NB4 (cell line): ENCODE measurements at regions not wholly inside any gene's neighbourhood (a gene's known extent, or its start where the extent isn't known, plus 50 kb on each side); places are given as distances from the start of the nearest gene placed in this dataset.

Experiments used
- POLR2A ChIP-seq: IDR thresholded peaks from 2 replicates; pipeline ENCODE4 v1.6.1; 2011; ENCODE audit warnings: mild to moderate bottlenecking; ENCODE audit not compliant: insufficient read length; ENCODE audit errors: extremely low read depth
- TF ChIP-seq, protein P1 (sequence below): IDR thresholded peaks from one replicate; pipeline ENCODE4 v1.5.1; 2012; ENCODE audit warnings: low read depth, low read length

DNA sequence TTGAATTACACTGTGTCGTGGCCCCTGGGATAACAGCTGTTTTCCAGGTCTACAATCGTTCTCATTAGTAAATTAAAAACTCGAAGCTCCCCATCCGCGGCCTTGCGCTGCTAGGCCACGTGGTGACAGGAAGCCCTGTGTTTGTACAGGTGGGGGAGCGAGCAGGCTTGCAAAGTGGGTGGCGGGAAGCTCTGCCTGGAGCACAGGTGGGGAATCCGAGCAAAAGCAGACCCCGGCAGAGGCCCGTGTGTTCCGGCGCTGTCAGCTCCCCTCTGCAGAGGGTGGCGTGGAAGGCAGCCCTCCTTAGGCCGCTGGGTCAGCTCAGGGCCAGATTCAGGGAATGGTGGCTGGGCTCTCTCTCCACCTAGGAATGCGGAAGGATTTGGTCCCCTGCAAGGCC, 59.5 kb upstream of the ERCC6L2 start:
- TF ChIP-seq, protein P1, sequence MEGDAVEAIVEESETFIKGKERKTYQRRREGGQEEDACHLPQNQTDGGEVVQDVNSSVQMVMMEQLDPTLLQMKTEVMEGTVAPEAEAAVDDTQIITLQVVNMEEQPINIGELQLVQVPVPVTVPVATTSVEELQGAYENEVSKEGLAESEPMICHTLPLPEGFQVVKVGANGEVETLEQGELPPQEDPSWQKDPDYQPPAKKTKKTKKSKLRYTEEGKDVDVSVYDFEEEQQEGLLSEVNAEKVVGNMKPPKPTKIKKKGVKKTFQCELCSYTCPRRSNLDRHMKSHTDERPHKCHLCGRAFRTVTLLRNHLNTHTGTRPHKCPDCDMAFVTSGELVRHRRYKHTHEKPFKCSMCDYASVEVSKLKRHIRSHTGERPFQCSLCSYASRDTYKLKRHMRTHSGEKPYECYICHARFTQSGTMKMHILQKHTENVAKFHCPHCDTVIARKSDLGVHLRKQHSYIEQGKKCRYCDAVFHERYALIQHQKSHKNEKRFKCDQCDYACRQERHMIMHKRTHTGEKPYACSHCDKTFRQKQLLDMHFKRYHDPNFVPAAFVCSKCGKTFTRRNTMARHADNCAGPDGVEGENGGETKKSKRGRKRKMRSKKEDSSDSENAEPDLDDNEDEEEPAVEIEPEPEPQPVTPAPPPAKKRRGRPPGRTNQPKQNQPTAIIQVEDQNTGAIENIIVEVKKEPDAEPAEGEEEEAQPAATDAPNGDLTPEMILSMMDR: no peak
- no peak for TF ChIP-seq POLR2A
